ENCODE measurements at regions not wholly inside any gene's neighbourhood (a gene's known extent, or its start where the extent isn't known, plus 50 kb on each side); places are given as distances from the start of the nearest gene placed in this dataset.

DNA sequence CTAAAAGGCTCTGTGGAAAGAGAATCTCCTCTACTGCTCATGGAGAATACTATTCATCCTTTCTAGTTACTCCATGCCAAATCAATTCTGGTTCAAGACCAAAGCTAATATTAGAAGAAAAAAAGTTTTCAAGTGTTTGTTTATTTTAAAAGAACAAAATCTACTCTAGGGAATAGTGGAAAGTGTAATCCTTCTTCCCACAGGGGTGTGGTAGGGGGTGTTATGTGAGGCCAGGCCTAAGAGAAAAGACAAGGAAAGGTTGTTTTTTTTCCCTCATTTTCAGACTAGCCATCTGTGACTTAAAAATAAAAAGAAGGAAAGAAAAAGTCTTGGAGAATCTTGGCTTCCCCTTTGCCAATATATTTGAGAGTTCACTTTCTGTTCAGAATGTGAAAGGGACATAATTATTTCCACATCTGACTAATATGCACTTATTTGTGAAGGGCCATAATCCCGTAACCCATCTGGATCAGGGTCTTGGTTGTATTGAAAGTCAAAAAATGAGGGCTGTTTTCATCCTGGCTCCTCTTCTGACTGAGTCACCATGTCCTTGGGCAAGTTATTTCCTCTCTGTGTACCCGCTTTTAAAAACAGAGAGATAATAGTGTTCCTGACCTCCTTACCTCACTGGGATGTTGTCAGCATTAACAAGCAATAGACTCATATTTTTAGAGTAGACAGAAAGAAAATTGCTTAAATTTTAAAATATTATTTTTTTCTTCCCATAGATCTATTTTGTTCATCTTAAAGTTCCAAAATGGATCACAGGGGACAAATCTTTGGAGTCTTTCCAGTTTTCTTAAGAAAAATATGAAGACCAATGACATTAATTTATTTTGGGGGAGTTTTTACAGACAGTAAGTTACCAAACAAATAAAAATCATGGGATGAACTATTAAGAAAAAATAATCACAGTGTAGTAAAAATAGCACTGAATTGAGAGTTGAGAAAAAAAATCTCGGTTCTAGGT, 233.7 kb downstream of the IBTK start:
- DNase-seq = no peak

DNA sequence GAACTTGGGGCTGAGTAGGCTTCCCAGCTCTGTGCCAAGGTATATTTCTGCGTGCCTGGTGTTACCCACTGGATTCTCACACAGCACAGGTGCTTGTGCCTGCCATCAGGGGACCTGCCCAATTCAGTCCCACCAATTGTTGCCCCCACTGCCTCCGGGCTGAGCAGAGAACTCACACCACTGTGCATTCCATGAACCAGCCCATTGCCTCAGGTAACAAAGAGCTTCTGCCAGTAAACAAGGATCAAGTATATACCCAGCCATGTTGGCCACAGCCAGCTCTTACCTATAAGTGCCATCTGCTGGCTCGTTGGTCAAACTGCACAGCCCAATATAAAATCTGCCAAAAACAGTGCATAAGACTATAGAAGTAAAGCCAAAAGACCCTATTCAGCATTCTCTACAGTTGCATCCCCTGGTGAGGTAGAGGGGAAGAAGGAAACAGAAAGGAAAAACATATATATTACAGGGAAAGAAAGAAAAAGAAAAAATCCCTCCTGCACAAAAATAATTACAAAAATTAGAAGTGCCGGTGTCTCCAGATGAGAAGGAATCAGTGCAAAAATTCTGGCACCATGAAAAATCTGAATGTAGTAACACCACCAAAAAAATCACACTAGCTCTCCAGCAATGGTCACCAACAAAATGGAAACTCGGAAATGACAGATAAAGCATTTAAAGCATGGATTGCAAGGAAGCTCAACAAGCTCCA, 241.4 kb downstream of the IBTK start:
- DNase-seq = no peak

- DNase-seq = no peak
Observed at GRCh38 chr6:82000551-82000950, 247.0 kb downstream of the IBTK start.

- DNase-seq = no peak
Observed at GRCh38 chr6:81999826-82000225, 247.3 kb upstream of the TENT5A start.

- DNase-seq = no peak
Observed at GRCh38 chr6:81999270-81999669, 246.8 kb upstream of the TENT5A start.

DNA sequence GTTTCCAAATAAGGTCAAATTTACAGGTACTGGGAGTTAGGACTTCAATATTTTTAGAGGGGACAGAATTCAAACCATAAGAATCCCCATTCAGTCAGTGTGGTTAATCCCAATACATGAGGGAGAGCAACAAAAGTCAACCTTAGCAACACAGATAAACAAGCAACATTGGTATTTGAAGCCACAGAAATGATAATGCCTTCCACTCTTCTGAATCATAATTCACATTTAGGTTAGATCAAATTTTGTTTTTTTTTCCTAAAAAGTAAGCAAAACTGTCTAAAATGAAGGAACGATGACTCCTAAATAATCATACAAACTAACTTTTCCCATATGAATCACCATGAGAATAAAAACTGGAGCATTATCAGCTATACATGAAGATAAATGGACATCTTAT, 246.0 kb upstream of the TENT5A start:
- no peak for DNase-seq

DNA sequence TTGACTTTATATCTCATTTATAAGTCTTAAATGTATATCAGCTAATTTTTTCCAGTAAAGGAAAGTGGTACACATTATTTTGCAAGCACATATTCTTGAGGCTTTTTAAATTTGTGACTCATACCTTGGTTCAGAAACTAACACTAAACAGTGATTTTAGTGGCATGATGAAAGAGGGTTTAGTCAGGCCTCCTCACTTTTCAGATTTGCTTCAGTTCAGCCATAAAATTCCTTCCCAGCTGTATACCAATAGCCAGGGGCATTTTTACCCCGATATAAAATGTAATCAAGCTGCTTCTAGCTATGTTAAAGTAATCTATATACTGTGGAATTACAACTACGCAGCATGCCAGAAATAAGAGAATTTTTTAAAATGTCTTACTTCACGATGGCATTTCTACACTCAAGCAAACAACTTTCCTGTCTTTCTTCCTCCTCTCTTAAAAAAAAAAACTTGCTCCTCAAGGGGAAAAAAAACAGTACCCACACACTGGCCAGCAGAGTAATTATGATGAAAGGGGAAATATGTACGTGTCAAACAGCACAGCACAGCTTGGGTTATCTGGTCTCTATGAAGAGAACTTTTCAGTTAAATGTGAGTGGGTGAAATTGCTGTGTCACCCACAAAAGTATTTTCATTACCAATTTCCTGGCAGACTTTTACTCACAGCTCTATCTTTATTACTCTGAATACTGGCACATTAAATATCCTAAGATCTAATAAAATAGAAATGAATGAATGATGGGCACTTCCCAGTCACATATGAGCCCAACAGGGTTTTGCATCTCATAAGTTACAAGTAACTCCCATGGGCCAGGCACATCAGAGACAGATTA, 244.8 kb upstream of the TENT5A start:
- DNase-seq = no peak

GRCh38 chr6:81996414-81996813, 243.9 kb upstream of the TENT5A start:
- DNase-seq = no peak

DNA sequence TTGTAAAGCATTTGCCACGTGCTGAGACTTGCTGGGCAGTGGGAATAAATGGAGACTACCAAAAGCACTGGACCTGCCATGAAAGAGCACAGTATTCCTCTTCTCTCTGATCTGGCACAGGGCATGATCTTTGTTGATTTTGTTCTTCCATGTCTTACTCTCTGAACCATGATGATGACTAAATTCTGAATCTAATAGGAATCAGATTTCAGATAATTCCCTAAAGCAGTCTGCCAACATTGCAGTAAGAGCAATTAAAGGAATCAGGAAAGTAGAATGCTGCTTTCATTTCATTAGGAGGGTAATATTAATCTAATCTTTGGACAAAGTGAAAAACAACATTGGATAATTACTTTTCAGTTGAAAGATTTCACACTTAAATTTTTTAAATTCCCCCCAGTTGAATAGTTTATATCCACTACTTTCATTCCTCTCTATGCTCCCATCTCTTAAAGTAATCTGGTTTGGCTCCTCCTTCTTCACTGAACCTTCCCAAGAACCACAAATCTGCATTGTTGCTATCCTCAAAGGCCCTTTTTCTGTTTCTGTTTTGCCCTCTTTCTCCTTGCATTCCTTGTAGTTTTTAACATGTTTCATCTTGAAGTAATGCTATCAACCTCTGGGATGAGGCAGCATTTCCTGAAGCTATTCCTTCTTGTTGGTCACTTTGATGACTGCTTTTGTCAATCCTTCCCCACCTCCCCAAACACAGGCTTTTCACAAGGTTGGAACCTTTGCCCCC, 243.2 kb upstream of the TENT5A start:
- DNase-seq = no peak

DNA sequence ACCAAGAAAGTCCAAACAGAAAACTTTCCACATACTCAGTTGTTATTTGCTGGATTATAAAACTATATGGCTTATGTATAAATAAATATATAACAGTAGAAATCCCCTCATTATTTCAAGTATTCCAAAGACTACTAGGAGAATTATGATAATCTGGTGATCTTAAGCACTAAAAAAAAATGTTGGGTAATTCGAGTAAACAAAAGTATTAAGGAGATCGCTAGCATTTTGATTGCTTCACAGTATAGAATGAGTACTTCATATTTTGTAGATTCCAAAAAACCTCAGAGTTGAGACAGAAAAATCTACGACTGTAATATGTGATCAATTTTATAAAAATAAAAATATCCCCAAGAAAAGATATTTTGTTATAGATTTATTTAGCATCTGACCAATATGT, 236.4 kb upstream of the TENT5A start:
- no peak for DNase-seq

- no peak for DNase-seq
Observed at GRCh38 chr6:81988446-81988845, 236.0 kb upstream of the TENT5A start.

DNA sequence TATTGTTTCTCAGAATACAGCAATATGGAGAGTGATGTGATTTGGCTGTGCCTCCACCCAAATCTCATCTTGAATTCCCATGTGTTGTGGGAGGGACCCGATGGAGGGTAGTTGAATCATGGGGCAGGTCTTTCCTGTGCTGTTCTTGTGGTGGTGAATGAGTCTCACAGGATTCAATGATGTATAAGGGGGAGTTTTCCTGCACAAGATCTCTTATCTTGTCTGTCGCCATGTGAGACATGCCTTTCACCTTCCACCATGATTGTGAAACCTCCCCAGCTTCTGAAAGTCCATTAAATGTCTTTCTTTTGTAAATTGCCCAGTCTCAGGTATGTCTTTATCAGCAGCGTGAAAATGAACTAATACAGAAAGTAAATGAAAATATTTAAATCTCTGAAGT, 234.8 kb upstream of the TENT5A start:
- no peak for DNase-seq

- no peak for DNase-seq
Observed at GRCh38 chr6:81985191-81985590, 232.7 kb upstream of the TENT5A start.

- no peak for DNase-seq
Observed at GRCh38 chr6:81984599-81984998, 232.1 kb upstream of the TENT5A start.

GRCh38 chr6:81981812-81982211, 229.3 kb upstream of the TENT5A start:
- DNase-seq = no peak

DNA sequence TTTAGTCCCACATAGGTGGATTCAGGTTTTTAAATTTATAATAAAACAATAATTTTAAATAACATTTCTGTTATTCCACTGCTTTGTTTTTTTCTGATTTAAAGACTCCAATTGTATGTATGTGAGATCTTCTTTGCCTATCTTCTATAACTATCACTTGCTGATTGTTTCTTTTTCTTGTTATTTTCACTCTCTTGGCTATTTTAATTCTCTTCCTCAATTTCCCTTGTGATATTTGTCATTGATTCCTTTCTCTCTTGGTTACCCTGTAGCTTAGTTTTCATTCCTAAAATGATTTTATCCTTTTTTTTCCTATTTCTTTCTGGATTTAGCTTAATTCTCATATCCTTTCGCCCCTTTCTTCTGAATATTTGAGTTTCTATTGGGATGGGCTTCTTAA, 227.3 kb upstream of the TENT5A start:
- DNase-seq = no peak

DNA sequence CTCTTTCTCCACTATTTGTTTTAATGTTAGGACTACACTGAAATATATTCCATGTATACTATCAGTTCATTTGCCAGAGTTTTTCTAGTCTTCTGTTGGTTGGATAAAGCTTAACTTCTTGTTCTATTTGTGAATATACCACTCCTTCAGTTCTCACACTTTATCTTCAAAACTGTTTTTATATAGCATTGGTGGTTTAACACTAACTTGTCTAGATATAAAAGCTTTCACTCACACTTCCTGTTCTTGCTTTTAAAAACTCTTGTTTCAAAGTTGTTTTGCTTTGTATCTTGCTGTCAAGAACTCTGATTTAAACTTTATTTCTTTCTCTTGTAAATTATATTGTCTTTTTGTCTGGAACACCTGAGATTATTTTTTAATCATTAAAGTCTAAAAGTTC, 226.8 kb upstream of the TENT5A start:
- DNase-seq = no peak

- no peak for DNase-seq
Observed at GRCh38 chr6:81978230-81978629, 225.7 kb upstream of the TENT5A start.

DNA sequence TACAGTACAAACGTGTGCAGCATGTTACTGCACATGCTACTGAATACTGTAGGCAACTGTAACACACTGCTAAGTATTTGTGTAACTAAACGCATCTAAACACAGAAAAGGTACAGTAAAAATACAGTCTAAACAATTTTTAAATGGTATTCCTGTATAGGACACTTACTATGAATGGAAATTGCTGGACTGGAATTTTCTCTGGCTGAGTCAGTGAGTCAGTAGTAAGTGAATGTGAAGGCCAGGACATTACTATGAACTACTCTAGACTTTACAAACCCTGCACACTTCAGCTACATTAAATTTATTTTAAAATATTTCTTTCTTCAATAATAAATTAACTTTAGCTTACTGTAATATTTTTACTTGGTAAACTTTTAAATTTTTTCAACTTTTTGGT, 225.0 kb upstream of the TENT5A start:
- no peak for DNase-seq

DNA sequence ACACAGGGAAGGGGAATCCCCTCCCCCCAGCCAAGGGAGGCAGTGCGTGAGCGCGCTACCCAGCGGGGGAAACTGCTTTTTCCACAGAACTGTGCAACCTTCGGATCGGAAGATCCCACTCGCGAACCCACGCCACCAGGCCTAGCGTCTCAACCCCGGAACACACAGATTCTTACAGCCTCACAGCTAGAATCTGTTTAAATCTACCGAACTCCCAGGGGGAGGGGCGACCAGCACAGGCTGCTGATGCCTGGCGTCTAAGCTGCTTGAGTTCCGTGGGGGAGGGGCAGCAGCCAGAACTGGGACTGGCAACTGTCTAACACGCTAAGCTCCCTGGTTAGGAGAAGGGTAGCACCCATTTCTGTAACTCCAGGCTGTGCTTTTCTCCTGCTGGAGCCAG, 217.3 kb upstream of the TENT5A start:
- DNase-seq = no peak

DNA sequence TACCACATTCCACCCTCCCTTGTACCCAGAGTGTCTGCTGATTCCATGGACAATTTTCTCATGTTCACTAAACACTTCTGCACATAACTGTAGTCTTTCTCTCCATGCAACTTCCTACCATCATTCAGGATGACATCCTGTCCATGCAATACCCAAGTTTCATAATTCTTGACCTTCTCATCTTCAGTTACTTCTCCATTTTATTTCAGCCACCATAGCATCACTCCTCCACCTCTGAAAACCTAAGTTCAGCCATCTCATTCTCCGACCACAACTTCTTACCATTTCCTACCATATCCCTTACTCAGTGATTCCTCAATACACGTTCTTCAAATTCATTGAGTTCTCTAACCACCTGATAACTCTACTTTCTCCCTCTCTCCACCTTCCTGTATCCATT, 216.5 kb upstream of the TENT5A start:
- no peak for DNase-seq

DNA sequence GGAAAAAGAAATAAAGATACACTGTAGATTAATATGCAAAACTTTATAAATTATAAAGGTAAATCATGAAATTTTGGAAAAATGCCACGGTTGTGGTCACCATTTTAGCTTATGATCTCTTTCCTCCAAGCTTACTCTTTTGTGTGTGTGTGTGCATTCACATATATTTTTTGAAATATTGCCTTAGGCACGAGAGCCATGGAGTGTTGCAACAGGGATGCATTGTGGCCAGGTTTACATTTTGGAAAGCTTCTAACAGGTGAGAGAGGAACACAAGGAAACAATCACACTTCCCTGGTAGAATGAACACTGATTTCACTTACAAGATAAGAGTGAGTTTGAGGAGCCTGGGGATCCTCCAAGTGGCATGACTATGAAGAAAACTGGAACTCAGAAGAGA, 214.5 kb upstream of the TENT5A start:
- DNase-seq = no peak

- DNase-seq = no peak
Observed at GRCh38 chr6:81962198-81962597, 209.7 kb upstream of the TENT5A start.

All from activated T-cell treated with anti-CD3 and anti-CD28 coated beads, Interleukin-2, amount 50 U/mL, for 48 hours (primary cell).